ENCODE measurements at regions not wholly inside any gene's neighbourhood (a gene's known extent, or its start where the extent isn't known, plus 50 kb on each side); places are given as distances from the start of the nearest gene placed in this dataset.

DNA sequence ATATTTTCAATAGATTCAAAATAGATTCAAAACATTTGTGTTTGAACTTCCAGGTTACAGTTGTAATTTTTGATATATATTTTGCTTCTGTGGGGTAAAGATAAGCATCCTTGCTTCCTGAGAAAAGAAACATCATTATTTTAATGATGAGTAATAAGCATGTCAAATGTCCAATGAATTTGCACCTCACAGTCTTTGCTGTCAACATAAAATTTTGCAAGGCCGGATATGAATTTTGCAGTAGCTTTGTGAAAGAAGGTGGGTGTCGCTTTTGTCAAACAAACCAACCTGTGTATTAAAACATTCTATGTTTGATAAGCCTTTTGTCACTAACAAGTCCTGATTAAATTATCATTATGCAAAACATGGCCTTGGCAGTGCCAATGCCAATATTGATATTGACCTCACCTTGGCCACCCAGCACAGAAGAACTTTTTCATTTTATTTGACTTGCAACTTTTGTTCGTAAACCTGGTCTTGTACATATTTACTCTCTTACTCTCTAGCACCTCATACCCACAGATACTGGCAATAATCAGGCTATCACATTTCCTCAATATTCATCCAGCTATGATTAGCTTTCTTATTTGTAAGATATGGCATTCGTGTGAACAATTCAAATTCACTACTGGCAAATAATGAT lies 645.0 kb upstream of the KLF4 start:
- Histone ChIP-seq H3K4me3 (no peak overlapping the region), H4K20me1 (ENCODE audit: insufficient read depth, poor library complexity, severe bottlenecking) (no peaks in the 10 kb centered on the region), H2AFZ (no peak overlapping the region), H3K4me2 (no peak overlapping the region), H3K4me1 (ENCODE audit: insufficient read depth) (no peaks in the 10 kb centered on the region), H3K9me2 (replicated peaks; ENCODE audit: insufficient read depth) (no peaks in the 10 kb centered on the region), H3K36me3 (replicated peaks; ENCODE audit: insufficient read depth, low read depth) (no peaks in the 10 kb centered on the region), H3K79me2 (no peaks in the 10 kb centered on the region), H3K9me3 (ENCODE audit: low read depth) (no peaks in the 10 kb centered on the region), H3K27me3 (no peaks in the 10 kb centered on the region), H3K27ac (no peak overlapping the region)
- WGBS (ENCODE audit: low lambda C conversion rate, missing lambda C conversion rate) = 88% methylated on average over 4 of the region's 4 CpGs
- no peak for DNase-seq (ENCODE audit: low spot score)
- TF ChIP-seq, protein P1, sequence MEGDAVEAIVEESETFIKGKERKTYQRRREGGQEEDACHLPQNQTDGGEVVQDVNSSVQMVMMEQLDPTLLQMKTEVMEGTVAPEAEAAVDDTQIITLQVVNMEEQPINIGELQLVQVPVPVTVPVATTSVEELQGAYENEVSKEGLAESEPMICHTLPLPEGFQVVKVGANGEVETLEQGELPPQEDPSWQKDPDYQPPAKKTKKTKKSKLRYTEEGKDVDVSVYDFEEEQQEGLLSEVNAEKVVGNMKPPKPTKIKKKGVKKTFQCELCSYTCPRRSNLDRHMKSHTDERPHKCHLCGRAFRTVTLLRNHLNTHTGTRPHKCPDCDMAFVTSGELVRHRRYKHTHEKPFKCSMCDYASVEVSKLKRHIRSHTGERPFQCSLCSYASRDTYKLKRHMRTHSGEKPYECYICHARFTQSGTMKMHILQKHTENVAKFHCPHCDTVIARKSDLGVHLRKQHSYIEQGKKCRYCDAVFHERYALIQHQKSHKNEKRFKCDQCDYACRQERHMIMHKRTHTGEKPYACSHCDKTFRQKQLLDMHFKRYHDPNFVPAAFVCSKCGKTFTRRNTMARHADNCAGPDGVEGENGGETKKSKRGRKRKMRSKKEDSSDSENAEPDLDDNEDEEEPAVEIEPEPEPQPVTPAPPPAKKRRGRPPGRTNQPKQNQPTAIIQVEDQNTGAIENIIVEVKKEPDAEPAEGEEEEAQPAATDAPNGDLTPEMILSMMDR (IDR thresholded peaks at IDR 0.05; ENCODE audit: poor library complexity) = no peak
- TF ChIP-seq EZH2phosphoT487 (IDR thresholded peaks at IDR 0.05; ENCODE audit: low read depth, severe bottlenecking, unreplicated experiment) (no peak), EZH2 (IDR thresholded peaks at IDR 0.05; ENCODE audit: borderline replicate concordance) (no peak)

GRCh38 chr9:108133680-108134079 lies 644.1 kb upstream of the KLF4 start:
- H3K9me3 ChIP-seq (ENCODE audit: low read depth) = no peaks in the 10 kb centered on the region
- H3K4me2 ChIP-seq = no peak overlapping the region
- DNase-seq (ENCODE audit: low spot score) = no peak
- no peaks in the 10 kb centered on the region for H4K20me1 ChIP-seq (ENCODE audit: insufficient read depth, poor library complexity, severe bottlenecking)
- TF ChIP-seq EZH2 (IDR thresholded peaks at IDR 0.05; ENCODE audit: borderline replicate concordance) = no peak
- TF ChIP-seq, protein P1 (IDR thresholded peaks at IDR 0.05; ENCODE audit: poor library complexity) = no peak
- no peak for TF ChIP-seq EZH2phosphoT487 (IDR thresholded peaks at IDR 0.05; ENCODE audit: low read depth, severe bottlenecking, unreplicated experiment)
- no peaks in the 10 kb centered on the region for H3K27me3 ChIP-seq
- no peaks in the 10 kb centered on the region for H3K4me1 ChIP-seq (ENCODE audit: insufficient read depth)
- H3K79me2 ChIP-seq = no peaks in the 10 kb centered on the region
- no peak overlapping the region for H3K4me3 ChIP-seq
- WGBS (ENCODE audit: low lambda C conversion rate, missing lambda C conversion rate) = 81% methylated on average over 3 of the region's 3 CpGs
- no peak overlapping the region for H2AFZ ChIP-seq
- no peaks in the 10 kb centered on the region for H3K36me3 ChIP-seq (replicated peaks; ENCODE audit: insufficient read depth, low read depth)
- H3K27ac ChIP-seq = no peak overlapping the region
- H3K9me2 ChIP-seq (replicated peaks; ENCODE audit: insufficient read depth) = no peaks in the 10 kb centered on the region

DNA sequence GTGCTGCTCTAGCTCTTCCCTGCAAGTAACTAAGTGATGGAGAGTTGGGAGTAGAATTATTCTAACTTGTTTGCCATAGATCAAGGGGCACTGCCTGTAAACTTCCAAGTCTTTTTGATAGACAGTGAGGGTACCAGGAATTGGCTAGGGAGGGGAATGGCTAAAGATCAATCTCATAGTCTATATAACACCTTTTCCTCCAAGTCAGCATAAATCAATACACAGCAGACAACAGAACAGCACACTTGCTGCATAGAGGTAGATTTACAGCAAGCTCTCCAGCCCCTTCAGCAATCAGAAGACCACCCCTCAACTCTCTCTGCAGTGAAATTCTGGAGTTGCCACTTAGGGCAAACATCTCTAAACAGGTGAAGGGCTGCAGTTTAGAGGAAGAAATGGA lies 643.5 kb upstream of the KLF4 start:
- no peak overlapping the region for H3K27ac ChIP-seq

More for the DNA sequence above, 643.5 kb upstream of the KLF4 start:
- TF ChIP-seq, protein P1 (IDR thresholded peaks at IDR 0.05; ENCODE audit: poor library complexity) = no peak
- Histone ChIP-seq H3K4me1 (ENCODE audit: insufficient read depth) (no peaks in the 10 kb centered on the region), H3K79me2 (no peaks in the 10 kb centered on the region), H3K4me2 (no peak overlapping the region), H3K9me2 (replicated peaks; ENCODE audit: insufficient read depth) (no peaks in the 10 kb centered on the region), H3K9me3 (ENCODE audit: low read depth) (no peaks in the 10 kb centered on the region), H3K4me3 (no peak overlapping the region), H2AFZ (no peak overlapping the region), H3K36me3 (replicated peaks; ENCODE audit: insufficient read depth, low read depth) (no peaks in the 10 kb centered on the region), H3K27me3 (no peaks in the 10 kb centered on the region), H4K20me1 (ENCODE audit: insufficient read depth, poor library complexity, severe bottlenecking) (no peaks in the 10 kb centered on the region)
- DNase-seq (ENCODE audit: low spot score) = no peak
